KMS-11 (cell line): ENCODE measurements at regions not wholly inside any gene's neighbourhood (a gene's known extent, or its start where the extent isn't known, plus 50 kb on each side); places are given as distances from the start of the nearest gene placed in this dataset.
"Not testable (repeated sequence)": the region's sequence is repeated elsewhere in the genome, so short reads cannot be mapped to it uniquely, and the experiment has no call there.

Experiments used
- H2AFZ ChIP-seq: fragments of 200-600 bp; sonication (generic); 2 replicates; pipeline ENCODE4 v1.6.1; 2016; ENCODE audit warnings: antibody characterized with exemption, mixed run types, low read depth
- H3K27ac ChIP-seq: fragments of 200-600 bp; sonication (generic); 2 replicates; pipeline ENCODE4 v1.6.1; 2016; ENCODE audit warnings: mild to moderate bottlenecking, mixed run types
- H3K27me3 ChIP-seq: fragments of 200-600 bp; sonication (generic); 2 replicates; pipeline ENCODE4 v1.6.1; 2017; ENCODE audit warnings: mild to moderate bottlenecking, low read depth, mixed run types, moderate library complexity; ENCODE audit not compliant: insufficient read depth
- H3K36me3 ChIP-seq: fragments of 200-600 bp; sonication (generic); 2 replicates; pipeline ENCODE4 v1.6.1; 2017; ENCODE audit warnings: mild to moderate bottlenecking, mixed run types; ENCODE audit not compliant: insufficient read depth
- H3K4me1 ChIP-seq: fragments of 200-600 bp; sonication (generic); 2 replicates; pipeline ENCODE4 v1.6.1; 2016; ENCODE audit warnings: mild to moderate bottlenecking, low read depth, mixed run types; ENCODE audit not compliant: poor library complexity, severe bottlenecking
- H3K4me2 ChIP-seq: fragments of 200-600 bp; sonication (generic); 2 replicates; pipeline ENCODE4 v1.7.0; 2016; ENCODE audit warnings: mild to moderate bottlenecking, mixed run types
- H3K4me3 ChIP-seq: fragments of 200-600 bp; sonication (generic); IDR thresholded peaks from 2 replicates; pipeline ENCODE4 v1.6.1; 2017; ENCODE audit warnings: low read depth, low read length, mixed read lengths; ENCODE audit not compliant: insufficient read depth
- H3K79me2 ChIP-seq: fragments of 200-600 bp; sonication (generic); 2 replicates; pipeline ENCODE4 v1.6.1; 2016; ENCODE audit warnings: low read depth, mixed run types; ENCODE audit not compliant: insufficient read depth
- H3K9ac ChIP-seq: fragments of 200-600 bp; sonication (generic); 2 replicates; pipeline ENCODE4 v1.6.1; 2016; ENCODE audit warnings: mild to moderate bottlenecking, mixed run types
- H4K20me1 ChIP-seq: fragments of 200-600 bp; sonication (generic); 2 replicates; pipeline ENCODE4 v1.6.1; 2016; ENCODE audit warnings: mild to moderate bottlenecking, mixed run types; ENCODE audit not compliant: insufficient read depth
- CTCF ChIP-seq: fragments of 200-600 bp; sonication (generic); conservative IDR thresholded peaks from 2 replicates; pipeline ENCODE4 v1.6.1; 2017; ENCODE audit warnings: low read depth, mild to moderate bottlenecking, antibody characterized with exemption, low read length, moderate library complexity, mixed read lengths

- Histone ChIP-seq H3K9ac (no peak overlapping the region), H4K20me1 (no peaks in the 10 kb centered on the region), H3K27me3 (no peaks in the 10 kb centered on the region), H3K36me3 (no peaks in the 10 kb centered on the region), H3K4me3 (no peak overlapping the region), H3K27ac (no peak overlapping the region), H3K4me1 (no peaks in the 10 kb centered on the region), H3K4me2 (no peak overlapping the region), H2AFZ (no peak overlapping the region), H3K79me2 (no peaks in the 10 kb centered on the region)
- no peak for TF ChIP-seq CTCF
Measured at GRCh38 chr9:111094433-111094924, 56.2 kb upstream of the LPAR1 start.

DNA sequence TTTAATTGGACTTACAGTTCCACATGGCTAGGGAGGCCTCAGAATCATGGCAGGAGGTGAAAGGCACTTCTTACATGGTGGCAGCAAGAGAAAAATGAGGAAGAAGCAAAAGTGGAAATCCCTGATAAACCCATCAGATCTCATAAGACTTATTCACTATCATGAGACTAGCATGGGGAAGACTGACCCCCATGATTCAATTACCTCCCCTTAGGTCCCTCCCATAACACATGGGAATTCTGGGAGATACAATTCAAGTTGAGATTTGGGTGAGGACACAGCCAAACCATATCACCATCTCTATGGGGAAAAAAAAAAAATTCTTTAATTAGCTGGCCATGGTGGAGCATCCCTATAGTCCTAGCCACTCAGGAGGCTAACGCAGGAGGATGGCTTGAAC is 53.9 kb upstream of the LPAR1 start:
- H3K9ac ChIP-seq, H3K4me1 ChIP-seq, H3K4me3 ChIP-seq, H3K27me3 ChIP-seq, H2AFZ ChIP-seq, H3K79me2 ChIP-seq, H3K4me2 ChIP-seq, H4K20me1 ChIP-seq, H3K36me3 ChIP-seq, H3K27ac ChIP-seq: not testable (repeated sequence)
